ENCODE measurements at regions not wholly inside any gene's neighbourhood (a gene's known extent, or its start where the extent isn't known, plus 50 kb on each side); places are given as distances from the start of the nearest gene placed in this dataset.
"Not testable (repeated sequence)": the region's sequence is repeated elsewhere in the genome, so short reads cannot be mapped to it uniquely, and the experiment has no call there.

GRCh38 chr16:22681554-22682291 is 132.2 kb upstream of the HS3ST2 start:
- DNase-seq (ENCODE audit: low read depth) = no peak

GRCh38 chr16:22683258-22683657 is 130.7 kb upstream of the HS3ST2 start:
- no peak for DNase-seq (ENCODE audit: low read depth)

- DNase-seq (ENCODE audit: low read depth) = no peak
Observed at GRCh38 chr16:22683730-22684573, 130.0 kb upstream of the HS3ST2 start.

- DNase-seq (ENCODE audit: low read depth) = no peak
Observed at GRCh38 chr16:22684574-22685458, 129.1 kb upstream of the HS3ST2 start.

- DNase-seq (ENCODE audit: low read depth) = no peak
Observed at GRCh38 chr16:22685459-22685830, 128.5 kb upstream of the HS3ST2 start.

GRCh38 chr16:22687031-22687530 is 126.9 kb upstream of the HS3ST2 start:
- no peak for DNase-seq (ENCODE audit: low read depth)

GRCh38 chr16:22688463-22688862 is 125.5 kb upstream of the HS3ST2 start:
- DNase-seq (ENCODE audit: low read depth) = no peak

GRCh38 chr16:22688930-22689329 is 125.0 kb upstream of the HS3ST2 start:
- no peak for DNase-seq (ENCODE audit: low read depth)

- DNase-seq (ENCODE audit: low read depth) = no peak
Observed at GRCh38 chr16:22691335-22691734, 122.6 kb upstream of the HS3ST2 start.

- no peak for DNase-seq (ENCODE audit: low read depth)
Observed at GRCh38 chr16:22692034-22692433, 121.9 kb upstream of the HS3ST2 start.

GRCh38 chr16:22692916-22693637 is 120.9 kb upstream of the HS3ST2 start:
- no peak for DNase-seq (ENCODE audit: low read depth)

GRCh38 chr16:22693638-22694340 is 120.2 kb upstream of the HS3ST2 start:
- DNase-seq (ENCODE audit: low read depth) = no peak

- no peak for DNase-seq (ENCODE audit: low read depth)
Observed at GRCh38 chr16:22694887-22695382, 119.0 kb upstream of the HS3ST2 start.

- not testable (repeated sequence) for DNase-seq (ENCODE audit: low read depth)
Observed at GRCh38 chr16:22695773-22696172, 118.2 kb upstream of the HS3ST2 start.

GRCh38 chr16:22699356-22699755 is 114.6 kb upstream of the HS3ST2 start:
- DNase-seq (ENCODE audit: low read depth) = no peak

- DNase-seq (ENCODE audit: low read depth) = no peak
Observed at GRCh38 chr16:22705799-22706198, 108.2 kb upstream of the HS3ST2 start.

- DNase-seq (ENCODE audit: low read depth) = no peak
Observed at GRCh38 chr16:22710326-22710725, 103.6 kb upstream of the HS3ST2 start.

- DNase-seq (ENCODE audit: low read depth) = no peak
Observed at GRCh38 chr16:22711847-22712246, 102.1 kb upstream of the HS3ST2 start.

GRCh38 chr16:22712471-22712870 is 101.5 kb upstream of the HS3ST2 start:
- DNase-seq (ENCODE audit: low read depth) = no peak

GRCh38 chr16:22718598-22718997 is 95.4 kb upstream of the HS3ST2 start:
- not testable (repeated sequence) for DNase-seq (ENCODE audit: low read depth)

GRCh38 chr16:22719945-22720344 is 94.0 kb upstream of the HS3ST2 start:
- DNase-seq (ENCODE audit: low read depth) = no peak
